GM19324 (cell line): ENCODE measurements at regions not wholly inside any gene's neighbourhood (a gene's known extent, or its start where the extent isn't known, plus 50 kb on each side); places are given as distances from the start of the nearest gene placed in this dataset.

Source experiments
- ATAC-seq: cut with Tn5 transposase; IDR thresholded peaks from one replicate; pipeline ENCODE4 v1.9.1; 2021; ENCODE audit warnings: mild to moderate bottlenecking, moderate library complexity; ENCODE audit not compliant: unreplicated experiment, low FRiP score

- no peak for ATAC-seq
Observed at GRCh38 chr2:41933046-41933420, 114.8 kb upstream of the PKDCC start.

- ATAC-seq, result no peak
Observed at GRCh38 chr2:41933585-41934320, 114.1 kb upstream of the PKDCC start.

GRCh38 chr2:41934329-41934958 is 113.4 kb upstream of the PKDCC start:
- no peak for ATAC-seq

- no peak for ATAC-seq
Observed at GRCh38 chr2:41935002-41935401, 112.8 kb upstream of the PKDCC start.

GRCh38 chr2:41935825-41936224 is 112.0 kb upstream of the PKDCC start:
- ATAC-seq, result no peak

GRCh38 chr2:41936771-41937463 is 110.9 kb upstream of the PKDCC start:
- ATAC-seq, result no peak

GRCh38 chr2:41937464-41937906 is 110.3 kb upstream of the PKDCC start:
- ATAC-seq, result no peak

GRCh38 chr2:41937921-41938708 is 109.7 kb upstream of the PKDCC start:
- ATAC-seq, result no peak

- no peak for ATAC-seq
Observed at GRCh38 chr2:41940060-41940744, 107.6 kb upstream of the PKDCC start.

- ATAC-seq, result no peak
Observed at GRCh38 chr2:41940745-41941063, 107.1 kb upstream of the PKDCC start.

- no peak for ATAC-seq
Observed at GRCh38 chr2:41941831-41942230, 106.0 kb upstream of the PKDCC start.

- ATAC-seq, result no peak
Observed at GRCh38 chr2:41942278-41942677, 105.5 kb upstream of the PKDCC start.

GRCh38 chr2:41943159-41943558 is 104.7 kb upstream of the PKDCC start:
- no peak for ATAC-seq

GRCh38 chr2:41944220-41944880 is 103.5 kb upstream of the PKDCC start:
- ATAC-seq, result no peak

GRCh38 chr2:41947701-41948396 is 100.0 kb upstream of the PKDCC start:
- ATAC-seq, result no peak

GRCh38 chr2:41948397-41948763 is 99.4 kb upstream of the PKDCC start:
- no peak for ATAC-seq

GRCh38 chr2:41949091-41949882 is 98.5 kb upstream of the PKDCC start:
- no peak for ATAC-seq

GRCh38 chr2:41949883-41950665 is 97.7 kb upstream of the PKDCC start:
- ATAC-seq, result no peak
